COLO668 (cell line): ENCODE measurements at regions not wholly inside any gene's neighbourhood (a gene's known extent, or its start where the extent isn't known, plus 50 kb on each side); places are given as distances from the start of the nearest gene placed in this dataset.
"Not testable (repeated sequence)": the region's sequence is repeated elsewhere in the genome, so short reads cannot be mapped to it uniquely, and the experiment has no call there.

ENCODE experiments used
- DNase-seq: peaks from one replicate; lab custom pipeline; 2025; ENCODE audit not compliant: unreplicated experiment; lab: John Stamatoyannopoulos, UW

DNA sequence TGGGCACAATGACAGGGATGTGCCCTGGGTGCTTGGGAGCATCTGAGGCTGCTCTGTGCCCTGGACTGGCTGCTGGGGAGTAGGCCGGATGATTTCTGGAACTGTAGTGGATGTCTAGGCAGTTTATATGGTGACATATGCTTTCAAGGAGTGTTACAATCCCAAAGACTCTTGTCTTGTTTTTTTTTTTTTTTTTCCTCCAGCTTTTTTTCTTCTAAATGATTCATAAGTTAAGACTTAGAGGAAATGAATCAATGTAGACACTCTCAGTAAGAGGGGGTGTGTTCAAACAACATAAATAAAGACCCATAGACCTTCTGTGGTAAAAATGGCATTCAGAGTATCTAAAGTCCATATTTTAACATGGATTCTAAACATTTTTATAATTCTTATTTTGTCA, 706.1 kb upstream of the GOLIM4 start:
- no peak for DNase-seq

- no peak for DNase-seq
Observed at GRCh38 chr3:168796339-168796738, 700.6 kb upstream of the GOLIM4 start.

- DNase-seq, result peak; percentile 1
Observed at GRCh38 chr3:168794427-168794826, 698.7 kb upstream of the GOLIM4 start.

- no peak for DNase-seq
Observed at GRCh38 chr3:168782193-168782592, 686.5 kb upstream of the GOLIM4 start.

- DNase-seq, result not testable (repeated sequence)
Observed at GRCh38 chr3:168779970-168780645, 684.4 kb upstream of the GOLIM4 start.

- DNase-seq, result no peak
Observed at GRCh38 chr3:168753724-168754123, 658.0 kb upstream of the GOLIM4 start.

DNA sequence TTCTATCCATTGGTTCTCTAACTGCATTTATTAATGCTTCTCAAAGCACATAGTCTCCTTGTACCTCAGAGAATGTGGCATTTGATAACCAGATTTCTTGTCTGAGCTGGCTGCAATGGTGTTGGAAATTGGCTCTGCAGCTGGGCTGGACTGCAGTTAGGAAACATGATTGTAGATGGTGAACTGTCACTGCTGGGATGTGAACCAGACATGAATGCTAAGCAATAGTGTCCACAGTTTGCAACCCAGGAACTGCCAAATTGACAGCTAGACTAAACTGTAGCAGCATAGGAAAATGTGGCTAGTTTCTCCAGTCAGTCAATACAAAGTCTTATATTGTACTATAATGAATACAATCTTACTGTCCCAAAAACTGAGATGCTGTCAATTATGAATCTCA, 656.6 kb upstream of the GOLIM4 start:
- DNase-seq, result no peak

- DNase-seq, result no peak
Observed at GRCh38 chr3:168747697-168748096, 652.0 kb upstream of the GOLIM4 start.

GRCh38 chr3:168738527-168739325, 643.0 kb upstream of the GOLIM4 start:
- DNase-seq, result peak; percentile 2

GRCh38 chr3:168736202-168736601, 640.5 kb upstream of the GOLIM4 start:
- no peak for DNase-seq

GRCh38 chr3:168730073-168730472, 634.3 kb upstream of the GOLIM4 start:
- DNase-seq, result no peak

GRCh38 chr3:168722091-168722490, 626.4 kb upstream of the GOLIM4 start:
- DNase-seq, result no peak

DNA sequence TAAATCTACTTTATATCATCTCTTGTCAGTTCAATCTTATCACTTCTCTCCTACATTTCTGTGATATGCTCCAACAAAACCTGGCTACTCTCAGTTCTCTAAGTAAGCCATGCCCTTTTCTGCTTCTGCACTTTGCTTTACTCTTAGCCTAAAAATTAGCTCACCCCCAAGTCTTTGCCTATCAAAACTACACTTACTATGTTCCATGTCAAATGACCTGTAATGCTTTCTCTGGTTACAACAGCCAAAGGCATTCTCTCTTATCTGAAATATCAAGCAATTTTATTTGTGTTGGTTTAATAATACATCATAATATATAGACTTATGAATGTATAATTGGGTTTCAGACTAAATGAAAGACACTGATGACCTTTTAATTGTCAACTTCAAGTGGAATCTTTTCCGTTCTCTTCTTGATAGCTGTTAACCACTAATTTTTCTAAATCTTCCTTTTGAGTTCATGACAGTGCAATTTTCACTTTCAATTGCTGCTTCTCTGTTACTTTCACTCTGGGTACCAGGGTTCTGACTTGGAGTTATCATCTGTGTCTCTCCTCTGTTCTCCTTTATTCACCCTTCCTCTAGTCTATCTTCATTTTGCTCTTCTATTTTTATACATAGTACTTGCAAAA, 619.0 kb upstream of the GOLIM4 start:
- no peak for DNase-seq

DNA sequence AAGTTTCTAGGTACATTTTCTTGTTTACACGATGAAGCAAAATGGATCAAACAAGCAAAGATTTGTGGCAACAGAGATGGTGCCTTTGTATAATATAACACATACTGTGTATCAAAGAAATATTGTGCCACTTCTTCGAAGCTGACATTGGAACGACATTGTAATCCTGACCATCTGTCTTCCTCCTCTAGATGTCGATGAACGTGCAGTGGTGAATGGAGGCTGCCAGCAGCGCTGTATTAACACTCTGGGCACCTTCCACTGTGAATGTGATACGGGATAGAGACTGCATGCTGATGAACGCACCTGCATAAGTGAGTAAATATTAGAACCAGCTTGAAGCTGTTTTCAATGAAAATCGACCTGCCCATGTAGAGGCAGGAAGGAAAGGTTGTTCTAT, 613.3 kb upstream of the GOLIM4 start:
- peak; percentile 49 for DNase-seq

- no peak for DNase-seq
Observed at GRCh38 chr3:168707900-168708299, 612.2 kb upstream of the GOLIM4 start.

DNA sequence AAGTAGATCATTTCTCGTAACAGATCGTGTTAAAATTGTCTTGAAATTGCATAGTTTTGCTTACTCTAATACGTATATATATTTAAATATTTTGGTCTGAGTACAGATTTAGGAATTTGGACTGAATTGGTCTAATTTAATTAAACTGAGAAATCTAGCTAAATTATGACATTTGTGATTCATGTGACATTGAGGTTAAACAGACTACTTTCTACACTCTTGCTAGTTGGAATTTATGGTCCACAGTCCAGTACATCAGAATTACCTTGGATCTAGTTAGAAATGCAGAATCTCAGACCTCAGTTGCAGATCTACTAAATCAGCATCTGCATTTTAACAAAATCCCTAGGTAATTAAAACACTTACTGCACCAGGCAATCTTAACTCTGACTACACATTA, 609.7 kb upstream of the GOLIM4 start:
- no peak for DNase-seq

GRCh38 chr3:168696051-168696450, 600.3 kb upstream of the GOLIM4 start:
- DNase-seq, result no peak

DNA sequence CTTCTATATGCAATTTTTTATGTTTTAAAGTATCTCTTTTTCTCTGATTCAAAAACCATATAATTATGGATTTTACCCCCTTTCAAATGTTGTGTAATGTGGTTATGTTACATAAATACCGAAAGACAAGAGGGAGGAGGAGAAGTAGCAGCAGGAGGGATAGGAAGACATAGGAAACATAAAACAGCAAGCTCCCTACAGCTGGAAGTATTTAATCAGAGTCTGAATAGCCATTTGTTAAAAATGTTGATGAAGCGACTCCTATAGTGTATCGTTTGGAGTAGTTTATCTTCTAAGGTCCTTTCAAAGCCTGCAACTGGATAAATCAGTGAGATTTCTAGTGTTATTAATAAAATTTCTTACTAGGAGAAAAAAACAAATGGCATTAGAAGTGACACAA, 598.1 kb upstream of the GOLIM4 start:
- DNase-seq, result no peak

- no peak for DNase-seq
Observed at GRCh38 chr3:168688267-168688666, 592.5 kb upstream of the GOLIM4 start.

DNA sequence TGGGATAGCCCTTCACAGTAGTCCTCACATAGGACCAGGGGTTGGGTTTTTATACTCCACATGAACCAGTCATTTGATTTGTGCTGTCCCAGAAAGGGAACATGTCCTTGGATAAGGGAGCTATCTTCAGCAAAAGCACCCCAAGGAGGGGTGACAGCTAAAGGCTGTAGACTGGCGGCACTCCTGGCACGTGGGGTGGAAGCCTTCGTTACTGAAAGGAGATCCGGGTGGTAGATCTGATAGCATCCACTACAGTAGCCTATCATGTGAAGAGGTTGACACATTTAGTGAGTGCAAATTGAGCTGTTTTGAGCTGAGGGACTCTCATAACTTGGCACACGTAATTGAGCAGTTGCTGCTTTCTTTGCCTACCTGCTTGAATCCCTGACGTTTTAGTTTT, 588.8 kb upstream of the GOLIM4 start:
- DNase-seq, result no peak

GRCh38 chr3:168678730-168679129, 583.0 kb upstream of the GOLIM4 start:
- DNase-seq, result no peak

DNA sequence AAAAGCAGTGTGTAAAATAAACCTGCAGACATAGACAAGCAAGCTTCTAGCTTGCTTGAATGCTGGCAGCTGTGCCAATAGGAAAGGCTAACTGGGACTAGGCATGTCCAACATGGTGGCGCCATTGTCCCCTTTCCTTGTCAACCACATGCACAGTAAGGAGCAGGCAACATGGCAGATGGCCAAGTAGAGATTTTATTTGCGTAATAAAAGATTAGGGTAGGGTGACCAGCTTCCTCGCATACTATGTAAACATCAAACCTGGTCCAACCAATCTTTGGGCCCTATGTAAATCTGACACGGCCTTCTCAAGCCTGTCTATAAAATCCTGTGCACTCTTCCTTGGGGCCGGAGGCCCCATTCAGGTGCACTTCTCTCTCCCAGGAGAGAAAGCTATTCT, 575.4 kb upstream of the GOLIM4 start:
- no peak for DNase-seq
